ENCODE measurements at regions not wholly inside any gene's neighbourhood (a gene's known extent, or its start where the extent isn't known, plus 50 kb on each side); places are given as distances from the start of the nearest gene placed in this dataset.
A peak's percentile ranks its signal among the peaks of the same experiment; 100 is the strongest.

- DNase-seq (ENCODE audit: low read depth in 2 of 2): no peak
Measured at GRCh38 chr15:69789648-69790393, 307.9 kb downstream of the TLE3 start.

DNA sequence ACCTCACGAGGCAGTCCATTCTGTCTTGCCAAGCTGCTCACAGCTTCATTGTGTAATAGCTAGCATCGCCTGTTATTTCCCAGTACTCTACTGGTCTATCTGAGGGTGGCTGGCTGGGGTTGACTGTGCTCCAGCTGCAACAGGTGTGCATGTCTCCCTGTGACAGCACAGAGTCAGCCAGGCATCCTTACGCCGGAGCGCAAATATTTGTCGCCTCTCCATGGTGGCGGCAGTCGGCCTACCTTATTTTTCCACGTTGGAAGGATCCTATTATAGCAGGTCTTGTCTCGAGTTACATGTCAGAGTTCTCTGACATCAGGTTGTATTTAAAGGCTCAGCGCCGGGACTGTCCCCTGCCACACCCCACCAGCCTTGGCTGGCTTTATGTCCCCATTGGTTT is 307.1 kb downstream of the TLE3 start:
- no peak for DNase-seq (ENCODE audit: low read depth in 2 of 2)

DNA sequence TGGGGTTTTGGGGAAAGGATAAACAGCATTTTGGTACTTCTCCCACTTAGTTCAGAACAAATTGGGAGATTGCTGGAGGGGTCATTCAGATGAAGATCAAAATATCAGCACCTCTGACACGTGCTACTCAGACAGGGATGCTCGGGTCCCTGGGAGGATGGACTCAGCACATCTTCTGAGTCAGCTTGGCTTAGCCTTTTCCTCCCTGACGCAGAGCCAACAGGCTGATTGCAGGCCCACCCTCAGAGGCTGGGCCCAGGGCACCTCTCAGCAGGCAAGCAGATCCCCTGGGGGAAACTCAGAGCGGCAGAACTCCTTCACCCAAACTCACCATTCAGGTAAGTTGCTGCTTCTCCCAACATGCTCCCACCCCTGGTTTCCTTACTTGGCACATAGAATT is 304.9 kb downstream of the TLE3 start:
- no peak for DNase-seq (ENCODE audit: low read depth in 2 of 2)

- DNase-seq (ENCODE audit: low read depth in 2 of 2): no peak
Measured at GRCh38 chr15:69793431-69793780, 304.3 kb downstream of the TLE3 start.

GRCh38 chr15:69793781-69794451 is 303.8 kb downstream of the TLE3 start:
- DNase-seq (ENCODE audit: low read depth in 2 of 2): no peak

DNA sequence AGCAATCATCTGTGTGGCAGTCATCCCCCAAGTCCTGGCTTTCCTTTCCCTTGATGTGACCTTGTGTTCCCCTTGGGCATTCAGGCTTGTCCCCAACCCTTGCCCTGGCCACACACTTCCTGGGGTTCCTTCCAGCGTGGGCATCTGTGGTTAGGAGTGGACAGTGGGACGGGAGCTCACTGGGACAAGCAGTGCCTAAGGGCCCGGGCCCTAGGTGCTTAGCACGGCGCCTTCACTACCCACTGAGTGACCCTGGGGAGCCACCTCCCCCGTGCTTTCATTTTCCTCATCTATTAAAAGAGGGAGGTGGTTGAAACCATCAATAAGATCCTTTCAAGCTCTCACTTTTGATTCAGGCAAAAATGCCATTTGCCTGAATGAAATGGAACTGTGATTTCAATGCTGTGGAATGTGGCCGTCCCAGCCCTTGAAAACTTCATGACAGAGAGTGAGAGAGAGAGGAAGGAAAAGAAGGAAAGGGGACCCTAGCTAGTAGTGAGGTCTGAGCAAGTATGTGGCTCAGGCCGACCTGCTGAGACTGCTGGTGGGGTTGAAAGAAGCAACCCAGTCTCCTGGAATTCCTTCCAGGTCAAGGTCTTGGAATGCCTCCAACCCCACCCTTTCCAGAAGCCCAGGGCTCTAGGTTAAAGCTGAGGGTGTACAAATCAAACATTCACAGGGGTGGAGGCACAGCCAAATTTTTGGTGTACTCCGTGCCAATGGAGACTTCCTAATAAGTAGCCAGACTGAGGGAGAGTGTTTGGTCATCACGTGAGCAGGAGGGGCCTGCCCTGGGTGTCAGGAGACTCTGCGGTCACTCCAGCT is 302.9 kb downstream of the TLE3 start:
- DNase-seq (ENCODE audit: low read depth in 2 of 2): no peak

DNA sequence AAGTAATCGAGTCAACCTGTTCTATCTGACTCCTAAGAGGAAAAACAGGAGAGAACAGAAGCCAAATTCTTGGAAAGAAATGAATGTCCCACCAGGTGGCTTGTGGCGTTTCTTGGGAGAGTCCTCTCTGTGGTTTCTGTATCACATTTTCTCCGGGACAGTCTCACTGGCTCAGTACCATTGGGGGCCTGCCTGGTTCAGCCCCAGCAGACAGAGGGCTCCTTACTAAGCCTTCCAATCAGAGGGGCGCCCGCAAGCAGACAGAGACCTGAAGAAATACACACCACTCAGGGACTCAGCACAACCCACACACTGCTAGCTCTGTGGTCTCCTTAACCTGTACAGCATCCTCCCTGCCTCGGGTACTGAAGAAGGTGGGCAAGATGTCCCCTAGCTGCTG is 302.1 kb downstream of the TLE3 start:
- DNase-seq (ENCODE audit: low read depth in 2 of 2): no peak

GRCh38 chr15:69797051-69797595 is 300.6 kb downstream of the TLE3 start:
- DNase-seq (ENCODE audit: low read depth in 2 of 2): no peak

GRCh38 chr15:69797615-69798014 is 300.1 kb downstream of the TLE3 start:
- DNase-seq (ENCODE audit: low read depth in 2 of 2): no peak

DNA sequence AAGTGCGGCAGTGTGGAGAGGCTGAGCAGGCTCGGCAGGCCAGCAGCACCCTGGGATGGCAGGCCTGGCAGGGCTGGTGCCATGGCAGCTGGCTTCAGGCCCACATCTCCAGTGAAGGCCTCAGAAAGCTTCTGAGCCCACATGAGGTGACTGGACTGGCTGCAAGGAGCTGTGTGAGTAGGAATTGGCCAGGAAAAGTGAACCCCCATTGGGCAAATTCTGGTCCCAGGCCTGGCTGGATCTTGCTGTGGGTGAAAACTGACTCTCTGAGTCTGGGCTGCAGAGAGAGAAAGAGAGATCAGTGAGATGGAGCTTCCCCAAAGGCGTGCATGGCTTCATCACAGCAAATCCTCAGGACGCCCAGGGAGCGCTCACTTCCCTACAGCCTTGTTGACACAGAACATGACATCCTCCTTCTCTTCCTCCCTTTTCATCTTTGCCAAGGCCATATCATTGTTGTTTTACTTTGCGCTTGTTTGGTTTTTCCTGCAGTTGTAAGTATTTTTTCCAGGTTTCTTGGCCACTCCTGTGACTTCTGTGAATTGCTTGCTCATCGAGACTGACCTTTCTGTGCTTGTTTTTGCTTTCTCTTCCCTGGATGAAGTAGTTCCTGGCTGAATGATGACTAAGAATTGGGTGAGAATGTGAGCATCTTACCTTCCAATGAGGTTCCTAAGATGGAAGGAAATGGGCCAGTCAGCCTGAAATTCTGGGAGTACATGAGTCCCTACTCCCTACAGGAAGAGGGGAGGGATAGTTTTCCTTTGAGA is 299.1 kb downstream of the TLE3 start:
- DNase-seq (ENCODE audit: low read depth in 2 of 2): peak in 1 of 2 donors; percentile 76

- DNase-seq (ENCODE audit: low read depth in 2 of 2): no peak
Measured at GRCh38 chr15:69801144-69801543, 296.6 kb downstream of the TLE3 start.

GRCh38 chr15:69802432-69802831 is 295.3 kb downstream of the TLE3 start:
- no peak for DNase-seq (ENCODE audit: low read depth in 2 of 2)

- DNase-seq (ENCODE audit: low read depth in 2 of 2): no peak
Measured at GRCh38 chr15:69804786-69805185, 292.9 kb downstream of the TLE3 start.

DNA sequence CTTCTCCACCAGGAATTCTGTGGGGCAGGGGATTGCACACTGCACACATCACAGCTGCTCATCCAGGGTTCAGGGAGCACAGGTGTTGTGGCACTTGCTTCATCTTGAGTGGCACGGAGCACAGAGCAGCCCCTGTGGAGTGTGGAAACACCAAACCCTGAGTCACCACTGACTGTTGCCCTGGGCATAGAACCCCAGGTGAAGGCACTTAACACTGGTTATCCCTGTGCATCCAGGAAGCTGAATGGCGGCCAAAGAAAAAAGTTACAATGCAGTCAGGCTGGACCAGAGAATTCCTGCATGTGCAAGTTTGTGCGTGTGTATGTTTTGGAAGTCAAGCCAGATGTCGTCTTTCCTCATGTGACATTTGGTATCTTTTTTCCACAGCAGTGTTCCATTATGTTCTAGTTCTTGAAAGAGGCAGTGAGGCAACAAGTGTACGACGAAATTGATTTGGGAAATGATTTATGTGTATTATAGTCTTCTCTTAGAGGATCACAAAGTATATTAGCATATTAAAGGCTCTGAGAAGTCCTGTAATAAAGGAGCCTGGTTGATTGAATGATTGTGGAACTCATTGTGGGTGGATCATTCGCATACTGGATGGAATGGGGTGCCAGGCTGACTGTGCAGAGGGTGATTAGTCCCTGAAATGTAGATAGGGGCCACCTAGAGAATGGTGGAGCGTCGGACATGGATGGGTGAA is 292.3 kb downstream of the TLE3 start:
- no peak for DNase-seq (ENCODE audit: low read depth in 2 of 2)

DNA sequence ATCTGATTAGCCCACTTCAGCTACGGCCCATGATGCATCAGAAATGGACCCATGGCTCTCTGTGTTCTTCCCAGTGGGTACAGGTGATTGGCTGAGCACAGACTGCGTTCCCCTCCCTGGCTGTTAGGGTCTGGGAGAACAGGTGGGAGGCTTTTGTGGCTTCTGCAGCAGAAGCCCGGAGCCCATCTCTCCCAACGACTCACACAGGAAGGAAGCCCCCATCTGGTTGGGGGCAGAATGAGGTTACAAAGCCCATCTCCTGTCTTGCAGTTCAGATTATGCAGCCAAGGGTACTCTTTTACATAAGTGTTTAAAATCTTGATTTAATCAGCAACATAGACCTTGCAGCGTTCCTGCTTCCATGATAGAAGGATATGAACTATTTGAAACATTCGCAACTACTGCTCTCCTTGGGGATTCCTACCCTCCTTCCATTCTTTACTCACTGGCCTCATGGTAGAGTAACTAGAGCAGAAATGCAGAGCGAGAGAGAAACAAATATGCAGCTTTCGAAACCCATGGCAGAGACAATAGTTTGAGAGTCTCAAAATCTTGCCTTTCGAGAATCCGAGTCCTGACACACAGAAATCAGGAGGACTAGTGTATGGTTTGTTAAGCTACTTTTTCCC is 291.3 kb downstream of the TLE3 start:
- no peak for DNase-seq (ENCODE audit: low read depth in 2 of 2)

DNA sequence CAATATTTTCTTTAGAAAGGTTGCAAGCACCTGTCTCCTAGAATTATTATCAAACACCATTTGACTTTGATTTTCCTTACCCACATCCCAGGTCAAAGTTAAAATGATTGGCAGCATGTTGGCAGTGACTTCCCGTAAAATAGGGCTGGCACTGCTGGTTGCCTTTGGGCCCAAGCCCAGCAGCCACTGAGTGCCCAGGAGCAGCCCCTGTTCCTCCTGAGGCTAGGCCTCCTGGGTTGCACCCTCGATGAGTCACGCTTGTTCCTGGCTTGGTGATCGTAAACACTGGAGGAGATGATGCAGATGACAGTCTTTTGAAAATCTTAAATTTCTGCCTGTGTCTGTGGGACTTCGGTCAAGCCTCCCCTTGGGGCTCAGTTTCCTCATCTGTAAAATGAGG is 290.0 kb downstream of the TLE3 start:
- peak in 1 of 2 donors; percentile 7 for DNase-seq (ENCODE audit: low read depth in 2 of 2)

GRCh38 chr15:69808756-69809155 is 289.0 kb downstream of the TLE3 start:
- no peak for DNase-seq (ENCODE audit: low read depth in 2 of 2)

- DNase-seq (ENCODE audit: low read depth in 2 of 2): no peak
Measured at GRCh38 chr15:69809421-69809820, 288.3 kb downstream of the TLE3 start.

- no peak for DNase-seq (ENCODE audit: low read depth in 2 of 2)
Measured at GRCh38 chr15:69810431-69811354, 287.0 kb downstream of the TLE3 start.

All from lung microvascular endothelial cell (primary cell).